G401.6 (cell line): ENCODE measurements at regions not wholly inside any gene's neighbourhood (a gene's known extent, or its start where the extent isn't known, plus 50 kb on each side); places are given as distances from the start of the nearest gene placed in this dataset.
A peak's percentile ranks its signal among the peaks of the same experiment; 100 is the strongest.
"Not testable (repeated sequence)": the region's sequence is repeated elsewhere in the genome, so short reads cannot be mapped to it uniquely, and the experiment has no call there.

ENCODE experiments used
- FAIRE-seq: peaks from 2 replicates; lab custom pipeline; 2012; peaks lifted over from hg19 to GRCh38; lab: Jason Lieb, UNC

DNA sequence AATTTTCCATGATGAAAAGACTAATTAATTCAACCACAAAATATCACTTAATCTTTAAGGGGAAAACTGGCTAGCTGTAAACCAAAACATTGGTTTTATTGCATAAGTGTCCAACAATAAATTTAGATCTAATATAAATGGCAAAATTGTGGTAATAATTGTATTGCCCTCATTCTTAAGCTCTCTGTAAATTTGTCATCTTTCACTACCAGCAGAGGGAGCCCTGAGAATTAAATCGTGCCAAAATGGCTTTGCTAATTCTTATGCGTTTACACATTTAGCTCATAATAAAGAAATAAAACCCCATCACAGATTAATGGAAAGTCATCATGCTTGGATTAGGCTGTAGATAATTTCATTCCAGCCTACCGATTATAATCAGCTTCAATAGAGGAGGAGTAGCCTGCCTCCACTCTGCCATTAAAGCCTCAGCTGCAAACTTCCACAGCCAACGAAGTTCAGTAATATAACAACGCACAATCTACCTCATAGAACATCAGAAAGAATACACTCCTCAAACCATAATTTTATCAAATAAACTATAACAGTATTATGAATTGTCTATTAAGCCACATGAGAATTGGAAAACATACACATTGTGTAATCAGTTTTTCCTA, 70.0 kb upstream of the ATP5MC3 start:
- peak; percentile 85 for FAIRE-seq

DNA sequence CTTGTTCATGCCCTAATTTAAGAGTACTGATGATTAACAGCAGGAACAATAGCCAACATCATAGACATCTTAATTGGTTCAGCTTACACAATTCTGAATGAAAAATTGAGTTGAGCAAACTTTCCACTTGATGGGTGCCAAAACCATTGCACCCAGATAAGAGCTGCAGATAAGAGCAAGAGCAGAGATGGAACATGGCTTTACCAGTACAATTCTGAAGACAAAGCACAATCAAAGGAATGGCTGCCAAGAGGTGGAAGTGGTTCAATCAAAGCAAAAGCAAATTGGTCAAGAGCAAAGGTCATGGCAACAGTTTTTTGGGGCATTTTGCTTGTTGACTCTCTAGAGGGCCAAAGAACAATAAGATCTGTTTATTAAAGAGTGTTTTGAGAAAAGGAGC, 65.6 kb upstream of the ATP5MC3 start:
- no peak for FAIRE-seq

DNA sequence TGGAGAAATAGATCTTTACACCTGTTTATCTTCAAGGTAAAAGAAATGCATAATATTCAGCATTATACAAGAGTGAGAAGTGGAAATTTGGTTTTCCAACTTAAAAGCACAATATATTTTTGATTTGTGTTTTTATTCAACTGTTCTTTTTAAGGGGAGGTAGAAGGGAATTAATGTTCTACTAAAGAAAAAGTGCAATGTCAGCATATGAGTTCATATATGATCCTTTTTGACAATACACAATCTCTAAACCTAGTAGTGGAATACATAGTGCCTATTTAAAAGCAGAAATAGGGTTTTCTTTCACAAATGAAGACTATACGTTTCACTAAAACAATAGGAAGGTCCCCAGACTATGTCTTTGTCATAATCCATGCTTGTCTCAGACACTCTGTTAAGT, 63.2 kb upstream of the ATP5MC3 start:
- no peak for FAIRE-seq

DNA sequence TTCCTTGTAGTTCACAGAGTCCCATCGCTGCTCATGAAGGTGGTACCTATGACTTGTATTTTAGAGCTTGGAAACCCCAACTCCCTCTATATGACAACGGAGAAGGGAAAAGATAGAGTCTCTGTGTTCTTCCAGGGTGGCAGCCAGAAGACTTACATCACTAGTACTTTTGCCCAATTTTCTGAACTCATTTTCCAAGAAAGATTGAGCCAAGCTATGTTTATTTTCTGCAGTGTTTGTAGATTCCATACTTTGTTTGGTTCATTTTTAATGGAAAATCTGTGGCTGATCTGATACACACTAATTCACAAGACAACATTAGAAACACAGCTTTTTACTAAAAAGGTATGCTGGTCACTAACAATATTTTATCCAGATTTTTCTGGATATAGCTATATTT, 60.2 kb upstream of the ATP5MC3 start:
- no peak for FAIRE-seq

DNA sequence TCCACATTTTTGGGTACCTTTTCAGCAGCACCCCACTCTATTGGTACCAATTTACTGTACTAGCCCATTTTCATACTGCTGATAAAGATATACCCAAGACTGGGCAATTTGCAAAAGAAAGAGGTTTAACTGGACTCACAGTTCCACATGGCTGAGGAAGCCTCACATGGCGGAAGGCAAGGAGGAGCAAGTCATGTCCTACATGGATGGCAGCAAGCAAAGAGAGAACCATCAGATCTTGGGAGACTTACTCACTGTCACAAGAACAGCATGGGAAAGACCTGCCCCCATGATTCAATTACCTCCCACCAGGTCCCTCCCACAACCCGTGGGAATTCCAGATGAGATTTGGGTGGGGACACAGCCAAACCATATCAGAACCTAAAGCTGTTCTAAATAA, 58.5 kb upstream of the ATP5MC3 start:
- not testable (repeated sequence) for FAIRE-seq

DNA sequence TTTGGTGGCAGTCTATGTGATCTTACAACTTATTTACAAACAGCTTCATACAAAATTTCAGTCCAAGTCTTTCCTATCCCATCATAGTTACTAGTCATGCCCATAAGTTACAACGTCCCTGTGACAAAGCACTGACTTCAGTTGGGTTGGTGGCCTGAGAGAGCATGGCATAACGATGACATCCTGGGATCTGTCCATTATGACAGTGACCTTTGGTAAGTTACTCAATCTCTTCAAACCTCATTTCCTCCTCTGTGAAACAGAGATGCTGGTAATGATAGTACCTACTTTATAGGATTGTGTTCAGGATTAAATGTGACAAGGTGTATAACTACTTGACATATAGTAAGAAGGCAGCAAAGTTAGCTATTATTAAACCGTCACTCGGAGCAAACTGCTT, 55.4 kb upstream of the ATP5MC3 start:
- no peak for FAIRE-seq

DNA sequence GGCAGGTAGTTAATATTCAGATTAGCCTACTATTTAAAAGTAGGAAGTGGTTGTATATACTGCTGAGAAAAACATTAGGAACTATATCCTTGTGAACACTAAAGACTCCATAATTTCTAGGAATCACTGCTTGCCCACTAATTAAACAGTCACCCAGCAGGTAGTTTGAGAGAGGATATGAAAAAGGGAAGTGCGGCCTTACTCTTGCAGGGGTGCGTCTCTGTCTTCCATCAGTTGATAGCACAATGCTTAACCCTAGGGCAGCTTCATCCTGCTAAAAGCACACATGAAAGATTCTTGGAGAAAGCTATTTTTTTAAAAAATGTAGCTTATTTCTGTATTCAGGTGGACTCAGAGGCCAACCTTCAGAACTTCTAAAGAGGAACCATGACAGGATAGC, 53.1 kb upstream of the ATP5MC3 start:
- no peak for FAIRE-seq

DNA sequence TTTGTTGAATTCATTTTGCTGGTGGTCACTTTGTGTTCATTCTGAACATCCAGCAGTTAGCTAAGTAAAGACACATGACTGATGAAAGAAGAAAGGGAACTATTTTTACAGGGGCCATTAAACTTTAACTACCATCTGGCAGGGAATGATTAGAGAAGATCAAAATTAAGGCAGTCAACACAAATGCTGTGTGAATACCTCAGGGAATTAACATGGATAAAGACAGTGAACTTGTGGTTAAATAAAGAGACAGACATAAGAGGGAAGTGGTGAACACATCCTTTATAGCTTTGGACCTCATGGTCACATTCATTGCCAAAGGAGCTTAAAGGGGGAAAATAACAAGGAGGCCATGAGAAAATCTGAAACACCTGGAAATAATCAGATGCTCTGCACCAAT, 52.6 kb upstream of the ATP5MC3 start:
- no peak for FAIRE-seq

DNA sequence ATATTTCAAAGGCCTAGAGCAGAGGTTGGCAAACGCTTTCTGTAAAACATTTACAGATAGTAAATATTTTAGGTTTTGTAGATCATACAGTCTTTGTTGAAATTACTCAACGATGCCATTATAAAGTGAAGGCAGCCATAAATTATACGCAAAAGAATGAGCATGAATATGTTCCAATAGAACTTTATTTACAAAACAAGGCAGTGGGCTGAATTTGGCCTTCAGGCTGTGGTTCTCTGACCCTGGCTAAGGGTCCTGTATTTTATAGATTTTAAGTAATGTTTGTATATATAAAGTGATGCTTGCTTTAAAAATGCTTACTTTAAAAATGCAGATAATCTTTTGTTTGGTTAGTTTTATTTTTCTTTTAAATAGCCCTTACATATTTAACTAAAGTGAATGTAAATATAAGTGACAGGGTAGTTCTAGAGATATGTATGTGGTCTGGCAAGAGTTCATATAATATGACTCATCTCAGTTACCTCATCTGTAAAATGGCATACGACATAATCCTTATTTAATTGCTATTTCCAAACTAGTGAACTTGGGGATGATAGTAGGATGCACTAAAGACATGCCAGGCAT, 51.7 kb upstream of the ATP5MC3 start:
- no peak for FAIRE-seq
